Breast epithelium (tissue), 3 donors: ENCODE measurements at regions not wholly inside any gene's neighbourhood (a gene's known extent, or its start where the extent isn't known, plus 50 kb on each side); places are given as distances from the start of the nearest gene placed in this dataset.

ENCODE experiments used
- CTCF ChIP-seq, 3 donors: fragments of 450-650 bp; IDR thresholded peaks; one replicate each; pipeline ENCODE4 v1.5.1; 2016 to 2017; ENCODE audit warnings: antibody characterized with exemption in 3 of 3, mild to moderate bottlenecking in 3 of 3, moderate library complexity in 3 of 3
- POLR2A ChIP-seq: fragments of 450-650 bp; IDR thresholded peaks from one replicate; pipeline ENCODE4 v1.6.1; 2016; ENCODE audit warnings: antibody characterized with exemption, mild to moderate bottlenecking, moderate library complexity

DNA sequence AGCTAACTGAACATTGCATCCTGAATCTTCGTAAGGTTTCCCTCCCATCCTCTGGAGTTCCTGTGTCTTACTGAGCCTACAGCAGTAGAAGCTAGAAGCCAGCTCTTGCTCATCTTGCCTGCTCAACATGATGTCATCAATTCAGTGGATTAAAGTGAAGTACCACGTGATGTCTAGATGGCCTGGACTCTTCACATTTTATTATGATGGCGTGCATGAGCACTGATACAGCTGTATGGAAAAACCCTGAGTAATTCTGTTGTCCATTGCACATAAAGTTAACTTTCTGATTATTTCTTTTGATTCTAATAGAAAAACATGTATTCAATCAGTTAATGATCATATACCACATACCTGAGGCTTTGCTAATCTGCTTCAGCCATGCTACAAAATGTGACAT, 2387.7 kb upstream of the TENM3 start:
- TF ChIP-seq POLR2A (no peak), CTCF (IDR thresholded peaks at IDR 0.05) (no peak)
